Activated CD8-positive, alpha-beta memory T cell treated with anti-CD3 and anti-CD28 coated beads for 1 hour (primary cell): ENCODE measurements at regions not wholly inside any gene's neighbourhood (a gene's known extent, or its start where the extent isn't known, plus 50 kb on each side); places are given as distances from the start of the nearest gene placed in this dataset.

Experiments
- DNase-seq, 2 donors: peaks; one replicate each; pipeline ENCODE4 v3.0.0-alpha.2; 2020; ENCODE audit warnings: low read depth in 1 of 2; ENCODE audit errors: extremely low read depth in 1 of 2

DNA sequence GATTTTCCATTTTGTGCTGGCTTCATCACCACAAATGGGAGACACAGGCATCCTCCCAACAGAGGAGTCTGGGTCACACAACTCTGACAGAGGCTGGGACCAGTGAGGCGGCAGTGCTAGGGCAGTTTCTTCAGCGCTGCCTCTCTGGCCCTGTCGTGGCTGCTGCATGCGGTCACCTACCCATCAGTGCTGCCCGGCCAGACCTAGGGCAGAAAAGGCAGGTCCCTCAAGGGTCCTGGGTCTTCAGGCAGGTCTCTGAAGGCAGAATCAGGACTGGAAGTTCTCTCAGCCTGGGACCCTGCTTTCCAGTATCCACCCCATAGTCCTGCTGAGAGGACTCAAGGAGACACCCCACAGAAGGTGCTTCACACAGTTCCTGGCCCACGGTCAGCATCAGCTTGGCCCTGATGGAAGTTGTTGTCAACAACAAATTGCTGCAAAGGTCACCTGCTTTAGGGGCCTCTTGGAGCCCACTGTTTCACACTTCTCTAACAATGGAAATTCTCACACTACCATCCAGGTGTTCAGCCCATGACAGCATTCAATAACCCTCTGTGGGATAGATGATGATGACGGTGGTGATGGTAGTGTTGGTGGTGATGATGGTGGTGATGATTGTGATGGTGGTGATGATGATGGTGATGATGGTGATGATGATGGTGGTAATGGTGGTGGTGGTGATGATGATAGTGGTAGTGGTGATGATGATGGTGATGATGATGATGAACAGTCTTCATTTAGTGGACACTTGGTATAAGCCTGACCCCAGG lies 146.4 kb upstream of the PPP1R26 start:
- DNase-seq = no peak

DNA sequence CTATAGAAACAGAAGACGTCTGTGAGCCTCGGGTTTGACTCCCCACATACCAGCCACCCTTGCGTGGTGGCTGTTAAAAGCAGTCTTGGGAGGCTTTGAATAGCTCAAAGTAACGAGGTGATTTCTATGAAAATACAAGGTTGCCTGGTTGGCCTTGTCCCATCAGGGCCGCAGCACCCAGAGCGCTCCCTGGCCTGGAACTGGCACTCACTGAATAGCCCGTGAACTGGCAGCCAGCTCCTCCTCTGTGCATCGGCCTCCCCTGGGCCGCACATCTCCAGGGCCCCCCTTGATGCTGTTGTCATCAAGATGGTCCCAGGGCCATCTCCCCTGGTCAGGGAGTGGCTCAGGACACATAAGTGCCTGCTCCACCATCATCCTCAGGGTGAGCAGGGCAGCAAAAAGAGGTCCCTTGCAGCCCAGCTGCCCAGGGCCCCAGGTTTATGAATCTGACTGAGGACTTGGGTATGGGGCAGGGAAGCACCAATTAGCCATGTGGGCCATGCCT lies 144.6 kb upstream of the PPP1R26 start:
- no peak for DNase-seq

GRCh38 chr9:135335691-135336181 lies 143.8 kb upstream of the PPP1R26 start:
- DNase-seq = no peak

DNA sequence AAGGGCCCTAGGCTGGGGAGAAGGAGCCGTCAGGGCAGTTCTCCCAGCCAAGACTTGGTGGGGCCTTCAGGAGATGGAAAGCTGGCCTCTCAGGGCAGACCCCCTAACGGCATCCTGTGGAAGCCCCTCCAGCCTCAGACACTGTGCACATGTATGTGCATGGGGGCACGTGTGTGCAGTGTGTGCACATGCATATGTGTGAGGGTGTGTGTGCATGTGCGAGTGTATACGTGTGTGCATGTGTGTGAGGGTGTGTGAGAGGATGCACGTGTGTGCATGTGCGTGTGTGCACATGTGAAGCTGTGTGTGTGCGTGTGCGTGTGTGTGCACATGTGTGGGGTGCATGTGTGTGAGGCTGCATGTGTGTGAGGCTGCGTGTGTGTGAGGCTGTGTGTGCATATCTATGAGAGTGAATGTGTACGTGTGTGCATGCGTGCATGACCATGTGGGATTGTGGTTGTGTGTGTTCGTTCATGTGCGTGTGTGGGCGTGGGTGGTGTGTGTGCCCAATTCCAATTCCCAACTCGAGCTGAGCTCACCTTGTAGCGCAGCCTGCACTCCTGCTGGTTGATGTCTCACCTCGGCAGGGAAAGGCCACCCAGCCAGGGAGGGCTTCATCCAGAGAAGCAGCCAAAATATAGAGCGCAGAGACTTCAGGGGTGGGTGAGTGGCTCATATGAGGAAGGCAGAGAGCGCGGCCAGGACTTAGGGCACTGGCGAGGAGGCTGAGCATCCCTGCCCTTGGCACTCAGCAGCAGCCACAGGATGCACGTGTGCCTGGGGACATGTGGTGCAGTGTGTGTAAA lies 142.7 kb upstream of the PPP1R26 start:
- DNase-seq = no peak

DNA sequence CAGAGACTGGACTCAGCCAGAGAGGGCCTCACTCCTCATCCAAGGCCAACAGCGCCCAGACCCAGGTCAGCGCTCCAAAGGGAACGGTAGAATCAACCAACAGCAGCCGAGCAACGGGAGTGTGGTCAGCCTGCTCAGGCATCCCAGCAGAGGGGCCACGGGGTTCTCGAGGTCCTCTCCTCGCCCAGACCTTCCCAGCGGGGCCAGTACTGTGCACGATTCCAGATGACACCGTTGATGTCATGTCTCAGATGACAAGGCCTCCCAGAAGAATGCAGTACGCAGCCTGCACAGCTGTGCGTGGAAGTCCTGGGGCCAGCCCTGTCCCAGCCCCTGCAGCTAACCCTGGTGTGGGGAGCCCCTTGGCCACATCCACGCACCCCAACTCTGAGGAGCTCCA lies 141.0 kb upstream of the PPP1R26 start:
- DNase-seq = no peak

- DNase-seq = no peak
Measured at GRCh38 chr9:135339378-135339973, 140.1 kb upstream of the PPP1R26 start.

- no peak for DNase-seq
Measured at GRCh38 chr9:135340143-135340655, 139.4 kb upstream of the PPP1R26 start.

DNA sequence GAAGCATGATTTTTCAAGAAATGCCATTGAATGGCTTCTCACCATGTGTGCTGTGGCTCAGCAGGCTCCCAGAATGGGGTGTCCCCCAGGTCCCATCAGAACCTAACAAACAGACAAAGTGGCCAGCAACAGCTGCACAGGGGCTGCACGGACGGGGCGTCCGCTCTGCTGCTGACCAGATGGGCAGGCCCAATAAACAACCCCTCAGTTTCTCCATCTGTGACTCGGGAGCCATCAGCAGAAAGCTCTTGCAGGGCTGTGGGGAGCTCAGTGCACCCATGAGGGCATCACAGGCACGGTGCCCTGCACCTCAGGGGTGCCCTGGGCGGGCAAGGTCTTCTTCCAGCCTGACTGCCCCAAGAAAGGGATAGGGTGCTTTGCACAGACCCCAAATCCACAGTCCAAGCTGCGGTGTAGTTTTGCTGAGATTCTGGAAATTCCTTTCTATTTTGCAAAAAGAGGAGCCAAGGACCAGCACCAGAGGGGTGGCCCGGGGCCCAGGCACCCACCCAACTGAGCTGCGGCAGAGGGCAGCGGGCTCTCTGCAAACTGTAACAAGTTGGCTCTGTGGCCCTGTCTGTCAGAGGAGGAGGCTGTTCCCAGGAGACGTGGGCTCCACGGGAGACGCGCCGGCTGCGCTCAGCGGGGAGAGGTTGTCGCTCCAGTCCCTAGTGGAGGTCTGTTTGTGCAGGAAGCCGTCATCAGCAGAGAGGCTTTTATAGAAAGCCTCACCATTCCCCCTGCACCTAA lies 138.7 kb upstream of the PPP1R26 start:
- DNase-seq = no peak

- no peak for DNase-seq
Measured at GRCh38 chr9:135341612-135342169, 137.9 kb upstream of the PPP1R26 start.

GRCh38 chr9:135342206-135343130 lies 137.1 kb upstream of the PPP1R26 start:
- DNase-seq = no peak

DNA sequence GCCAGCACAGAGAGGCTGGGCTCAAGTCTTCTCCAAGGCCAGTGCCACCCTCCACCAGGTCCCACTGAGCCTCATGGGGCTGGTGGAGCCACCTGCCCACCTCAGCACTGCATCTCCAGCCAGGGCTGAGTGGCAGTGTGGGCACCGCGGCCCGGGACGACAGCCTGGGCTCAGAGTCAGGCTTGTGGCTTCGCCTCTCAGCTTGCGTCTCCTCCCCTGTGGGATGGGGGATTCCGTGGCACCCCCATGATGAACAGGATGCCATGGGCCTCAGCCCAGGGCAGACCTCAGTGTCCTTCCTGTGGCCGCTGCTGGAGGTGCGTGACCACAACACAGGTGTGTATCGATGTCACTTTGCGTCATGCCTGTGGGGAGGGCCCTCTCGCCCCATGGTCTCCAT lies 136.4 kb upstream of the PPP1R26 start:
- no peak for DNase-seq

DNA sequence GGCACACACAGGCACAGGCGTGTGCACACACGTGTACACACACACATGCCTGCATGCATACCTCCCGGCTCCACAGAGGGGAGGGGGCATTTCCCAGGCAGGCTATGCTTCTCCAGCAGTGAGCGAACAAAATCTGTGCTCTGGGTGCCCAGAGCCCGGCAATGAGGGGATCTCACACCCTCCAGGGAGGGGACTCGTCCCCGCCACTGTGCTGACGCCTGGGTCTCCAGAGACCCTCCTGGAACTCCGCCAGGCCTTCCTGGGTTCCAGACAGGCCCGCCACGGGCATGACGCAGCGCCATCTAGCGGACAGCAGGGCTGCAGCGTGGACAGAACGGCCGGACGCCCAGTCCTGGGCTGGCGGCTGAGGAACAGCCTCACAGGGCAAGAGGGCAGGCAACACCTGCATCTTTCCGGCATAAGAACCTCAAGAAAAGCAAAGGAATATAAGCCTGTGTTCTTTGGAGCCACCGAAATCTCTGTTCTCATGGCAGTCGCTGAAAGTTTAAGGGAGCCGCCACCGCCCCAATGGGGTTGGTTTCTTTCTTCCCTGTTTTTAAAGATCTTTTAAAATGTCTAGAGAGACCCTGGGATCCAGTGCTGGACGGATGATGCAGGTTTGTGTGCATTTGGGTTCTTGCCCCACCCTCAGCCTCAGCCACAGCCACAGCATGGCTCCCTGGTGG lies 135.6 kb upstream of the PPP1R26 start:
- DNase-seq = peak in 1 of 2 donors; percentile 29

DNA sequence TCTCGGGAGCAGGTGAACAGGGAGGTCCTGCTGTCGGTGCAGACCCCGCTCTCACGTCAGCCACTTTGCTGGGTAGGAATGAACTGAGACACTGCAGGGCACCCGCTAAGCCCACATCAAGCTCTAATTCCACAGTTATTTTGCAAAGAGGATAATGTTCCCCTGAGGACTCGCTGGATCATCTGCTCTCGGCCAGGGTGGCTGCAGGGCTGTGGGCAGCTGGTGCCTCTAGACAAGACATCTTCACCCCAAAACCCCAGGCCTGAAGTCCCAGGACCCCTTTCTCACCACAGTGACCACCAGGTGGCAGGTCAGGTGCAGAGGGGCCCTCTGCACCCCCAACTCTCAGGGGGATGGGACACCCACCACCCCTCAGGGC lies 135.1 kb upstream of the PPP1R26 start:
- DNase-seq = no peak

DNA sequence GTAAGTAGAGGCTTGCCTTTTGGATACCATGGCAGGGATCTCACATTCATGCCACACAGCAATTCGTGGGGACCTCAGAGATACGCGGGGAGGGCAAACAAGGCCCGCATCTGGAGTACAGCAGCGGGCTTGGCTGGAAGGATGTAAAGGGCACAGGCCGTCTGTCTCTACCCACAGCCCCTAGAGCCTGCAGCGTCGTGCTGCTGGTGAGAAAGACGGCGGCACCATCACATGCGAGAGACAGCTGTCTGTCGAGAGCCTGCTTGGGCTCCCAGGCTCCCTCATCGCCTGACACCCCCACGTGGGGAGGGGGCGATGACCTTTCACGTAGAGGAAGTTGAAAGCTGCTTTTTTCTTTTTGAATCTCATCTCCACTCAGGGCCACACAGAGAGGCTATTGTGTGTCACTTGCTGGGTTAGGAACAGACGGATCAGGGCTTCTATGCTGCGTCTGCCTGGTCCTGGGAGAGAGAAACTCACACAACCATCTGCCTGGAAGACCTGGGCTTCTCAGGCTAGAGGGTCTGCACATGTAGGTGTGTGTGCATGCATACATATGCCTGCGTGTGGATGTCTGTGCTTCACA lies 134.6 kb upstream of the PPP1R26 start:
- no peak for DNase-seq

DNA sequence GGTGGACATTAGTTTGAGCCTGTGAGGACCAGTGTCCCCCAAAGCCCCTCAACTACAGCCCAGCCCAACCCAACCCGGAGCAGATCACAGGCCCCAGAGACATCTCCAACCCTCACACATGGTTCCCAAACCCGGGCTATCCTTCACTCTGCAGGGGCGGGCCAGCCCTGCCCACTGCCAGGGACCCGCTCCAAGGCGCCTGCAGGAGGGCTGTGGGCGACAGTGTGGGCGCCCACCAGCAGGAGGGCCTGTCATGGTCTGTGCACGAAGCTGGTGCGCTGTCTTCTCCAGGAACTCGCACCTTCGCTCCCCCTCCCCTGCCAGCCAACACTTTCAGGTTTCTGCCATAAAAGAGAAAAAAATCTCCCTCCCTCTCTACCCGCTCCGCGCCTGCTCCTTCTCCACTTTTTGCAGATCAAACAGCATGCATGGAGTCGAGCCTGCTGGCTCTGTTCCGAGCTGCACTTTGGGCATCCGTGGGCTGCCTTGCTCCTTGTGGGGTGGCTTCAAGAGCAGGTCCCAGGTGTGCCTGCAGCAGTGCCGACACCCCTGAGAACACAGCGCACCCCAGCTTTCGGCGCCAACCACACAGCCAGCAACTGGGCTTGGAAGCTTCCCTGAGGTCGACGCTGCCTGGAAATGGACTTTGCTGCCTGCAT lies 133.7 kb upstream of the PPP1R26 start:
- no peak for DNase-seq

DNA sequence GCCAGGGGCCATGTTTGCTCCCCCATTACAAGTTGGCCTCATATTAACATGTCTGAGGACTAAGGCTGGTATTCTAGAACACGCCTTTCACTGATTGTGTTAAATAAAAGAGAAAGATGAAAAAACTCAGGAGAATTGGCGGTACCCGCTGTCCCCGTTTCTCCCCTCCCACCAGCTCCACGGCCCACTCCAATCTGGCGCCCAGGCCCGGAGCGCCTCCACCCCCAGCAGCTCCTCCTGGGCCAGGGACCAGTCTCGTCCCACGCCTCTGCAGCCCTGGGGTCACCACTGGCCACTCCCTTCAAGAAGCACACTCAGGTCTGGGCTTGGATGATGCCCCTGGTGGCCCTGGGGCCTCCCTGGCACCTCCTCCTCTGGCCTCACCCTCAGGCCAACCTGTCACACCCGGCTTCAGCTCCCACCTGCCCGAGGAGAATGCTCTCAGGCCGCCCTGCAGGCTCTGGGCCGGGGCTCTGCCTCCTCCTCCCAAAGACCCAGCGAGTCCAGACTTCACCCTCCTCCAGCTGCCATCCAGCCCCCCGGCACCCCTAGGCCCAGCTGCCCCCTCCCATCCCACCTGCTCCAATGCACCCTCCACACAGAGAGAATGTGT lies 133.0 kb upstream of the PPP1R26 start:
- DNase-seq = no peak

DNA sequence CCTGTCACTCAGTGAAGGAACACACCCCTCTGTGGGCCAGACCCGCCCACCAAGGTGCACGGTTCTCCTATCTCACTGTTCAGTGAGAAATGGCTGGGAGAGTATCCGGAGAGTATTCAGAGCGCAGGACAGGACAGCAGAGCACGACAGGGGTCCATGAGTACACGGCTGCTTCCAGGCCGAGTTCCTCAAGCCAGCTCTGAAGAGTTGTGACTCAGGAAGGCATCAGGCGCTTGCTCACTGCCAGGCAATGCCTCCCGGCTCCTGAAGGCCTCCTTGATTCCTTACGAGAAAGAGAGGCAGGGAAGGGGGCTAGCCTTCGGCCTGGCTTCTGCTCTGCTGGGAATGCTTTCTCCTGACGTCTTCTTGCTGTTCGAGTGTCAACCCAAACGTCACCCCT lies 132.1 kb upstream of the PPP1R26 start:
- DNase-seq = no peak
